ENCODE measurements at regions not wholly inside any gene's neighbourhood (a gene's known extent, or its start where the extent isn't known, plus 50 kb on each side); places are given as distances from the start of the nearest gene placed in this dataset.

DNA sequence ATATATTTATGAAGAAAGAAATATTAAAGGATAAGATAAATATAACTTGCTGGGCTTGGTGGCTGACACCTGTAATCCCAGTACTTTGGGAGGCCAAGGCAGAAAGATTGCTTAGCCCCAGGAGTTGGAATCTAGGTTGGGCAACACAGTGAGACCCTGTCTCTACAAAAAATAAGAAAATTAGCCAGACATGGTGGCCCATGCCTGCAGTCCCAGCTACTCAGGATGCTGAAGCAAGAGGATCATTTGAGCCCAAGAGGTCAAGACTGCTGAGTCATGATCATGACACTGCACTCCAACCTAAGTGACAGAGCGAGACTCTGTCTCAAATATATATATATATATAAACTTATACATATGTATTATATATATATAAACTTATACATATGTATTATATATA lies 164.0 kb downstream of the MRPL14 start:
- TF ChIP-seq CTCF (IDR thresholded peaks at IDR 0.05), result no peak
- TF ChIP-seq POLR2AphosphoS5 (IDR thresholded peaks at IDR 0.05), result no peak

Measured in prostate gland (tissue), 2 donors.